Panc1 (cell line): ENCODE measurements at regions not wholly inside any gene's neighbourhood (a gene's known extent, or its start where the extent isn't known, plus 50 kb on each side); places are given as distances from the start of the nearest gene placed in this dataset.

Source experiments
- POLR2AphosphoS5 ChIP-seq: IDR thresholded peaks from 2 replicates; pipeline ENCODE4 v1.6.1; 2012; ENCODE audit warnings: mild to moderate bottlenecking, low read depth, low read length, moderate library complexity
- SIN3A ChIP-seq: IDR thresholded peaks from 2 replicates; pipeline ENCODE4 v1.6.1; 2012; ENCODE audit warnings: low read depth, mild to moderate bottlenecking, low read length, moderate library complexity, borderline replicate concordance; ENCODE audit not compliant: insufficient read depth
- TCF7L2 ChIP-seq: IDR thresholded peaks from 2 replicates; pipeline ENCODE4 v1.6.1; 2011; ENCODE audit warnings: mild to moderate bottlenecking, low read depth, low read length, inconsistent platforms
- TF ChIP-seq, protein P1 (sequence below), 2 experiments: IDR thresholded peaks; 2 replicates each; pipeline ENCODE4 v1.6.1; 2011 to 2012; ENCODE audit warnings: low read depth in 2 of 2, control low read depth in 1 of 2, low read length in 1 of 2, mild to moderate bottlenecking in 1 of 2, moderate library complexity in 1 of 2; ENCODE audit not compliant: insufficient read depth in 1 of 2
- TF ChIP-seq, protein P2 (sequence below): fragments of 450-650 bp; IDR thresholded peaks from 2 replicates; pipeline ENCODE4 v1.5.1; 2017; ENCODE audit warnings: mild to moderate bottlenecking

DNA sequence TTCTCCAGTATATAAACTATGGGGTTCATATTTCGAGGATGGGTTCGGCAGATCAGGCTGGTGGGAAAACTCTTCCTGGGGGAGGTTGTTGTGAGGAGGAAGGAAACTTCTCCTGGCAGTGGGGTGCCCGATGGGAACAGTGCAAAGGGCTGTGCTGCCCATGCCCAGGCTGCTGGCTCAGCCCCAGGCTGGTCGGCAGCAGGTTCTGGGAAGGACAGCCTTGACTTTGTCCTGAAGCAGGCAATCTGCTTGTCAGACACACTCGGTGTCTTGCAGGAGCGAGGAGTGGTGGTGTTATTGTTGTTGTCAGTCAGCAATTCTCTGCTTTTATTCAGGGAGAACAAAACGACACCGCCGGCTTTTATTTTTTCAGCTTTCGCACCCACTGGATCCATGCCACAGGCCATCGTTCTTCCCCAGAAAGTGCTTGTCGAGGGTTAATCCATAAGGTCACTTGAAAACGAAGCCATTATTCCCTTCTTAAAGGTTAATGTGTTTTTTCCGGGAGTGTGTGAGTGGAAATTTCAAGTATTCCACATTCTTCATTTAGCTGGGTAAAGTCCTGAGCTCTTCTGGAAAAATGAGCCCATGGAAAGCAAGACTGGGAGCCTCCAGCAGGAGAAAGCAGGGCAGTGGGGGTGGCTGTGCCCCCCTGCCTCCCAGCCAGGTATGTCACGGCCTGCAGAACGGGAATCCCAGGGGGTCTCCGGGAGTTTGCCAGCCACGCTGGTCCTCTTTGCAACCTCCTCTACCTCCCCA lies 57.0 kb upstream of the STX16 start:
- TF ChIP-seq, protein P1, sequence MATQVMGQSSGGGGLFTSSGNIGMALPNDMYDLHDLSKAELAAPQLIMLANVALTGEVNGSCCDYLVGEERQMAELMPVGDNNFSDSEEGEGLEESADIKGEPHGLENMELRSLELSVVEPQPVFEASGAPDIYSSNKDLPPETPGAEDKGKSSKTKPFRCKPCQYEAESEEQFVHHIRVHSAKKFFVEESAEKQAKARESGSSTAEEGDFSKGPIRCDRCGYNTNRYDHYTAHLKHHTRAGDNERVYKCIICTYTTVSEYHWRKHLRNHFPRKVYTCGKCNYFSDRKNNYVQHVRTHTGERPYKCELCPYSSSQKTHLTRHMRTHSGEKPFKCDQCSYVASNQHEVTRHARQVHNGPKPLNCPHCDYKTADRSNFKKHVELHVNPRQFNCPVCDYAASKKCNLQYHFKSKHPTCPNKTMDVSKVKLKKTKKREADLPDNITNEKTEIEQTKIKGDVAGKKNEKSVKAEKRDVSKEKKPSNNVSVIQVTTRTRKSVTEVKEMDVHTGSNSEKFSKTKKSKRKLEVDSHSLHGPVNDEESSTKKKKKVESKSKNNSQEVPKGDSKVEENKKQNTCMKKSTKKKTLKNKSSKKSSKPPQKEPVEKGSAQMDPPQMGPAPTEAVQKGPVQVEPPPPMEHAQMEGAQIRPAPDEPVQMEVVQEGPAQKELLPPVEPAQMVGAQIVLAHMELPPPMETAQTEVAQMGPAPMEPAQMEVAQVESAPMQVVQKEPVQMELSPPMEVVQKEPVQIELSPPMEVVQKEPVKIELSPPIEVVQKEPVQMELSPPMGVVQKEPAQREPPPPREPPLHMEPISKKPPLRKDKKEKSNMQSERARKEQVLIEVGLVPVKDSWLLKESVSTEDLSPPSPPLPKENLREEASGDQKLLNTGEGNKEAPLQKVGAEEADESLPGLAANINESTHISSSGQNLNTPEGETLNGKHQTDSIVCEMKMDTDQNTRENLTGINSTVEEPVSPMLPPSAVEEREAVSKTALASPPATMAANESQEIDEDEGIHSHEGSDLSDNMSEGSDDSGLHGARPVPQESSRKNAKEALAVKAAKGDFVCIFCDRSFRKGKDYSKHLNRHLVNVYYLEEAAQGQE (IDR thresholded peaks at IDR 0.05; ENCODE audit: insufficient read depth in 1 of 2, low read depth in 2 of 2, low read length in 1 of 2) = no peak
- TF ChIP-seq, protein P2, sequence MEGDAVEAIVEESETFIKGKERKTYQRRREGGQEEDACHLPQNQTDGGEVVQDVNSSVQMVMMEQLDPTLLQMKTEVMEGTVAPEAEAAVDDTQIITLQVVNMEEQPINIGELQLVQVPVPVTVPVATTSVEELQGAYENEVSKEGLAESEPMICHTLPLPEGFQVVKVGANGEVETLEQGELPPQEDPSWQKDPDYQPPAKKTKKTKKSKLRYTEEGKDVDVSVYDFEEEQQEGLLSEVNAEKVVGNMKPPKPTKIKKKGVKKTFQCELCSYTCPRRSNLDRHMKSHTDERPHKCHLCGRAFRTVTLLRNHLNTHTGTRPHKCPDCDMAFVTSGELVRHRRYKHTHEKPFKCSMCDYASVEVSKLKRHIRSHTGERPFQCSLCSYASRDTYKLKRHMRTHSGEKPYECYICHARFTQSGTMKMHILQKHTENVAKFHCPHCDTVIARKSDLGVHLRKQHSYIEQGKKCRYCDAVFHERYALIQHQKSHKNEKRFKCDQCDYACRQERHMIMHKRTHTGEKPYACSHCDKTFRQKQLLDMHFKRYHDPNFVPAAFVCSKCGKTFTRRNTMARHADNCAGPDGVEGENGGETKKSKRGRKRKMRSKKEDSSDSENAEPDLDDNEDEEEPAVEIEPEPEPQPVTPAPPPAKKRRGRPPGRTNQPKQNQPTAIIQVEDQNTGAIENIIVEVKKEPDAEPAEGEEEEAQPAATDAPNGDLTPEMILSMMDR = no peak
- TF ChIP-seq POLR2AphosphoS5 = no peak
- no peak for TF ChIP-seq TCF7L2
- no peak for TF ChIP-seq SIN3A
